DND-41 (cell line): ENCODE measurements at regions not wholly inside any gene's neighbourhood (a gene's known extent, or its start where the extent isn't known, plus 50 kb on each side); places are given as distances from the start of the nearest gene placed in this dataset.

ENCODE experiments used
- ATAC-seq: fragments of 200-7000 bp; cut with Tn5 transposase; 3 replicates; pipeline ENCODE4 v1.9.1; 2021; ENCODE audit warnings: low read depth; ENCODE audit not compliant: insufficient read depth
- DNase-seq: peaks from one replicate; pipeline ENCODE4 v3.0.0-alpha.2; 2020
- H2AFZ ChIP-seq: 2 replicates; pipeline ENCODE4 v1.6.0; 2012; ENCODE audit warnings: low read depth, low read length
- H3K27ac ChIP-seq: 2 replicates; pipeline ENCODE4 v1.5.1; 2012; ENCODE audit warnings: low read length, inconsistent platforms
- H3K27me3 ChIP-seq: fragments of 200-600 bp; sonication (generic); 2 replicates; pipeline ENCODE4 v1.6.0; 2012; ENCODE audit warnings: low read length, mild to moderate bottlenecking, inconsistent platforms; ENCODE audit not compliant: insufficient read depth, poor library complexity
- H3K36me3 ChIP-seq: 2 replicates; pipeline ENCODE4 v1.5.1; 2012; ENCODE audit warnings: low read length, inconsistent platforms; ENCODE audit not compliant: insufficient read depth
- H3K4me1 ChIP-seq: 2 replicates; pipeline ENCODE4 v1.5.1; 2012; ENCODE audit warnings: mild to moderate bottlenecking, low read length; ENCODE audit not compliant: insufficient read depth
- H3K4me2 ChIP-seq: 2 replicates; pipeline ENCODE4 v1.6.0; 2012; ENCODE audit warnings: mild to moderate bottlenecking, moderate library complexity, low read length, inconsistent platforms; ENCODE audit not compliant: insufficient read depth
- H3K4me3 ChIP-seq, 2 experiments: fragments of 200-600 bp in 1 of 2; shearing (Covaris generic) in 1 of 2; 2 replicates each; pipeline ENCODE4 v1.5.1; 2012 to 2016; ENCODE audit warnings: inconsistent platforms in 2 of 2, low read length in 2 of 2, mild to moderate bottlenecking in 2 of 2, low read depth in 1 of 2, moderate library complexity in 1 of 2
- H3K79me2 ChIP-seq: 2 replicates; pipeline ENCODE4 v1.6.0; 2012; ENCODE audit warnings: low read length, inconsistent platforms; ENCODE audit not compliant: insufficient read depth
- H3K9ac ChIP-seq: 2 replicates; pipeline ENCODE4 v1.6.0; 2012; ENCODE audit warnings: low read depth, mild to moderate bottlenecking, inconsistent platforms, low read length, moderate library complexity
- H3K9me3 ChIP-seq: 2 replicates; pipeline ENCODE4 v1.5.1; 2012; ENCODE audit warnings: low read length, moderate library complexity, mild to moderate bottlenecking, inconsistent platforms; ENCODE audit not compliant: insufficient read depth, severe bottlenecking
- H4K20me1 ChIP-seq: 2 replicates; pipeline ENCODE4 v1.6.0; 2012; ENCODE audit warnings: low read length; ENCODE audit not compliant: insufficient read depth
- EZH2 ChIP-seq: IDR thresholded peaks from 3 replicates; pipeline ENCODE4 v1.6.1; 2012; ENCODE audit warnings: borderline replicate concordance, low read depth, mild to moderate bottlenecking, moderate library complexity, low read length, inconsistent platforms; ENCODE audit not compliant: severe bottlenecking
- TF ChIP-seq, protein P1 (sequence below): IDR thresholded peaks from 2 replicates; pipeline ENCODE4 v1.5.1; 2012; ENCODE audit warnings: borderline replicate concordance, low read length, moderate library complexity, mild to moderate bottlenecking; ENCODE audit not compliant: poor library complexity, severe bottlenecking; ENCODE audit errors: extremely low read depth

DNA sequence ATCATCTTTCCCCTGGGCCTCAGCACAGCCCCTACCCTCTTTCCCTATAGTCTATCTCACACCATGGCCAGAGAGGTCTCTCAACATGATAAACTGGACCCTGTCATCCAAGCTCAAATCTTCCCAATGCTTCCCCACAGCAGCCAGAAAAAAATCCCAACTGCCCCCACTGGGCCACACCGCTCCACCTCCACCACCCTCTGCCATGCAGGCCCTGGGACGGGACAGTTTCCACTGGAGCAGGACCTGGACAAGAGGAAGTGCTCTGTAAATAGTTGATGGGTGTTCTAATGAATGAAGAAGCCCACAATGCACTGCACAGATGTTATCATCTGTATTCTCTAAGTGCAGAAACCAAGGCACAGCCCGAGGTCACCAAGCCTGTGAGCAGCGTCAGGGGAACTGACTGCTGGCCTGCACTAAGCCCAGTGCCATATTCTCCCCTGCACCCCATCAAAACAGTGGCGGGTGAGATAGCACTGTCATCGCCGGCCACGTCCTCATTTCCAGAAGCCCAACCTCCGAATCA, 161.1 kb downstream of the NUP210 start:
- H2AFZ ChIP-seq, result no peak overlapping the region
- no peak for TF ChIP-seq EZH2
- TF ChIP-seq, protein P1, sequence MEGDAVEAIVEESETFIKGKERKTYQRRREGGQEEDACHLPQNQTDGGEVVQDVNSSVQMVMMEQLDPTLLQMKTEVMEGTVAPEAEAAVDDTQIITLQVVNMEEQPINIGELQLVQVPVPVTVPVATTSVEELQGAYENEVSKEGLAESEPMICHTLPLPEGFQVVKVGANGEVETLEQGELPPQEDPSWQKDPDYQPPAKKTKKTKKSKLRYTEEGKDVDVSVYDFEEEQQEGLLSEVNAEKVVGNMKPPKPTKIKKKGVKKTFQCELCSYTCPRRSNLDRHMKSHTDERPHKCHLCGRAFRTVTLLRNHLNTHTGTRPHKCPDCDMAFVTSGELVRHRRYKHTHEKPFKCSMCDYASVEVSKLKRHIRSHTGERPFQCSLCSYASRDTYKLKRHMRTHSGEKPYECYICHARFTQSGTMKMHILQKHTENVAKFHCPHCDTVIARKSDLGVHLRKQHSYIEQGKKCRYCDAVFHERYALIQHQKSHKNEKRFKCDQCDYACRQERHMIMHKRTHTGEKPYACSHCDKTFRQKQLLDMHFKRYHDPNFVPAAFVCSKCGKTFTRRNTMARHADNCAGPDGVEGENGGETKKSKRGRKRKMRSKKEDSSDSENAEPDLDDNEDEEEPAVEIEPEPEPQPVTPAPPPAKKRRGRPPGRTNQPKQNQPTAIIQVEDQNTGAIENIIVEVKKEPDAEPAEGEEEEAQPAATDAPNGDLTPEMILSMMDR, result no peak
- H3K9ac ChIP-seq, result no peak overlapping the region
- no peaks in the 10 kb centered on the region for H3K27me3 ChIP-seq
- H3K79me2 ChIP-seq, result no peaks in the 10 kb centered on the region
- no peak for ATAC-seq
- no peak overlapping the region for H3K4me3 ChIP-seq
- no peaks in the 10 kb centered on the region for H3K9me3 ChIP-seq
- H4K20me1 ChIP-seq, result no peaks in the 10 kb centered on the region
- no peaks in the 10 kb centered on the region for H3K36me3 ChIP-seq
- H3K4me1 ChIP-seq, result peaks cover 22% of the 10 kb centered on the region
- H3K27ac ChIP-seq, result no peak overlapping the region
- DNase-seq, result no peak
- no peak overlapping the region for H3K4me2 ChIP-seq

DNA sequence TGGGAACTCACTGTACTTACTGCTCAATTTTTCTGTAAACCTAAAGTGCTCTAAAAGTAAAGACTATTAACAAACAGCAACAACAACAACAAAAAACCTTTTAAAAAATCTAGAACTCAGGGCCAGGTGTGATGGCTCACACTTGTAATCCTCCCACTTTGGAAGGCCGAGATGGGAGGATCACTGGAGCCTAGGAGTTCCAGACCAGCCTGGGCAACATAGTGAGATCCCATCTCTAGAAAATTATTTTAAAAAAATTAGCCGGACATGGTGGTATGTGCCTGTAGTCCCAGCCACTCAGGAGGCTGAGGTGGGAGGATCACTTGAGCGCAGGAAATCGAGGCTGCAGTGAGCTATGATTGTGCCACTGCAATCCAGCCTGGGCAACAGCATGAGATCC, 161.8 kb downstream of the NUP210 start:
- Histone ChIP-seq H3K27me3 (no peaks in the 10 kb centered on the region), H4K20me1 (no peaks in the 10 kb centered on the region), H3K9ac (no peak overlapping the region), H3K4me3 (no peak overlapping the region), H3K27ac (no peak overlapping the region), H3K79me2 (no peaks in the 10 kb centered on the region), H3K9me3 (no peaks in the 10 kb centered on the region), H3K4me2 (no peak overlapping the region), H2AFZ (no peak overlapping the region), H3K36me3 (no peaks in the 10 kb centered on the region), H3K4me1 (peaks cover 14% of the 10 kb centered on the region)
- TF ChIP-seq, protein P1, result no peak
- TF ChIP-seq EZH2, result no peak
- DNase-seq (no peak), ATAC-seq (no peak)

DNA sequence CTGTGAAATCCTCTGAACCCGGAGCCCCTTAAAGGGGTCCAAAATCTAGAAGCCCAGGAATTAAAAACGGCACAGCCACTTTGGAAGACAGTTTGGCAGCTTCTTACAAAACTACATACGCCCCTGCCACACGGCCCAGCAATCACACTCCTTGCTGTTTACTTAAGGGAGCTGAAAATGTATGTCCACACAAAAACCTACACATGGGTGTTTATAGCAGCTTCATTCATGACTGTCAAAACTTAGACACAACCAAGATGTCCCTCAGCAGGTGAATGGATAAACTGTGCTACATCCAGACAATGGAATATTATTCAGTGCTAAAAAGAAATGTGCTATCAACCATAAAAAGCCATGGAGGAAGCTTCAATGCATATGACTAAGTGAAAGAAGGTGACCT, 162.5 kb downstream of the NUP210 start:
- H3K9ac ChIP-seq, result no peak overlapping the region
- H3K27me3 ChIP-seq, result no peaks in the 10 kb centered on the region
- no peak overlapping the region for H3K4me3 ChIP-seq
- H3K79me2 ChIP-seq, result no peaks in the 10 kb centered on the region
- H3K27ac ChIP-seq, result no peak overlapping the region
- peaks cover 8% of the 10 kb centered on the region for H3K4me1 ChIP-seq
- no peaks in the 10 kb centered on the region for H4K20me1 ChIP-seq
- H3K4me2 ChIP-seq, result no peak overlapping the region
- ATAC-seq (no peak), DNase-seq (no peak)
- H3K9me3 ChIP-seq, result no peaks in the 10 kb centered on the region
- H2AFZ ChIP-seq, result no peak overlapping the region
- H3K36me3 ChIP-seq, result no peaks in the 10 kb centered on the region
- TF ChIP-seq, protein P1, result no peak
- TF ChIP-seq EZH2, result no peak

DNA sequence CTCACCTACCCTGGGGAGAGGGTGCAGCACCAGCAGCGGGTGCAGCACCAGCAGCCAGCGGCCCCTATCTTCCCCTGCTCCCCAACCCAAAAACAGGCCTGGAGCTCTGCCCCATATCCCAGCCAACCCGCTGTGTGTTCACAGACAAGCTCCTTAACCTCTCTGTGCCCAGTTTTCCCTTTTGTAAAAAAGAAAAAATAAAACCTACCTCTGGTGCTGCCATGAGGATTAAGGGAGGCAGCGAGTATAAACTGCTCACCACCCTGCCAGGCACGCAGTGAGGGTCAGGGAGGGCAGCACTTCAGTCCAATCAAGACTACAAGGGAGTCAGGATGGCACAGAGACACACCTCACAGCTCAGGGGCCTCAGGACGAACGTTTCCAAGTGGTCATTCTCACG, 163.3 kb downstream of the NUP210 start:
- Histone ChIP-seq H4K20me1 (no peaks in the 10 kb centered on the region), H3K9ac (no peak overlapping the region), H3K4me3 (no peak overlapping the region), H3K4me1 (peaks cover 7% of the 10 kb centered on the region), H3K4me2 (no peak overlapping the region), H2AFZ (no peak overlapping the region), H3K79me2 (no peaks in the 10 kb centered on the region), H3K27ac (no peak overlapping the region), H3K27me3 (no peaks in the 10 kb centered on the region), H3K36me3 (no peaks in the 10 kb centered on the region), H3K9me3 (no peaks in the 10 kb centered on the region)
- TF ChIP-seq, protein P1, result no peak
- ATAC-seq (no peak), DNase-seq (no peak)
